Adrenal gland (tissue), 9 donors: ENCODE measurements at regions not wholly inside any gene's neighbourhood (a gene's known extent, or its start where the extent isn't known, plus 50 kb on each side); places are given as distances from the start of the nearest gene placed in this dataset.

Experiments
- DNase-seq, 7 donors: peaks; one replicate each; pipeline ENCODE4 v3.0.0-alpha.2; 2019 to 2020
- H3K27ac ChIP-seq, 5 donors: fragments of 200-600 bp; sonication (generic) in 4 of 5; 1 replicate in 3 of 5; 2 replicates in 2 of 5; pipeline versions ENCODE4 v1.5.1 to v1.8.0; 2016 to 2020; ENCODE audit warnings: mild to moderate bottlenecking in 1 of 5
- H3K27me3 ChIP-seq: fragments of 200-600 bp; 2 replicates; pipeline ENCODE4 v1.8.0; 2021
- H3K36me3 ChIP-seq, 2 donors: fragments of 200-600 bp; replicated peaks in 1 of 2; 1 replicate in 1 of 2; 2 replicates in 1 of 2; pipeline versions ENCODE4 v1.5.1 to v1.8.0; 2018 to 2022
- H3K4me1 ChIP-seq, 2 donors: fragments of 200-600 bp; replicated peaks in 1 of 2; 1 replicate in 1 of 2; 2 replicates in 1 of 2; pipeline versions ENCODE4 v1.5.1 to v1.8.0; 2018 to 2021
- H3K4me3 ChIP-seq, 4 donors: fragments of 200-600 bp; sonication (generic) in 3 of 4; one replicate each; pipeline ENCODE4 v1.5.1; 2016 to 2018
- H3K9me3 ChIP-seq, 3 donors: fragments of 200-600 bp; sonication (generic) in 1 of 3; replicated peaks in 1 of 3; 1 replicate in 2 of 3; 2 replicates in 1 of 3; pipeline versions ENCODE4 v1.5.1 to v1.8.0; 2016 to 2021
- POLR2A ChIP-seq, 2 donors: fragments of 450-650 bp; IDR thresholded peaks; one replicate each; pipeline ENCODE4 v1.6.1; 2017; ENCODE audit warnings: antibody characterized with exemption in 2 of 2, mild to moderate bottlenecking in 2 of 2, moderate library complexity in 1 of 2
- WGBS, 4 donors: extraction: QIAGEN DNeasy Blood & Tissue Kit in 2 of 4; methylation state at CpG; one replicate each; pipeline versions ENCODE4 v1.1.5 to v1.1.7; 2013 to 2017; 5-methylcytosine and 5-hydroxymethylcytosine counted together
- intact Hi-C, 2 donors: fragments of 100-400 bp; cut with DNase I; formaldehyde crosslinking; loops; one replicate each; pipeline versions ENCODE4 v1.14.1 to v1.15.0; 2022 to 2023
- TF ChIP-seq, protein P1 (sequence below), 6 experiments: fragments of 450-650 bp in 4 of 6; fragments of 200-600 bp in 2 of 6; sonication (generic) in 1 of 6; IDR thresholded peaks; 1 replicate in 5 of 6; 2 replicates in 1 of 6; pipeline versions ENCODE4 v1.5.1 to v1.8.0; 2016 to 2021; ENCODE audit warnings: antibody characterized with exemption in 6 of 6, mild to moderate bottlenecking in 2 of 6, moderate library complexity in 1 of 6
- donor health status: healthy with polysubstance abuse.
- donor health status: Bipolar disorder and iron deficiency.
- donor health status: DM: yes; HTN: yes; CAD: no.
- donor health status: DM: no; HTN: no; CAD: no.
- donor health status: DM: no; HTN: no; CAD: no.

DNA sequence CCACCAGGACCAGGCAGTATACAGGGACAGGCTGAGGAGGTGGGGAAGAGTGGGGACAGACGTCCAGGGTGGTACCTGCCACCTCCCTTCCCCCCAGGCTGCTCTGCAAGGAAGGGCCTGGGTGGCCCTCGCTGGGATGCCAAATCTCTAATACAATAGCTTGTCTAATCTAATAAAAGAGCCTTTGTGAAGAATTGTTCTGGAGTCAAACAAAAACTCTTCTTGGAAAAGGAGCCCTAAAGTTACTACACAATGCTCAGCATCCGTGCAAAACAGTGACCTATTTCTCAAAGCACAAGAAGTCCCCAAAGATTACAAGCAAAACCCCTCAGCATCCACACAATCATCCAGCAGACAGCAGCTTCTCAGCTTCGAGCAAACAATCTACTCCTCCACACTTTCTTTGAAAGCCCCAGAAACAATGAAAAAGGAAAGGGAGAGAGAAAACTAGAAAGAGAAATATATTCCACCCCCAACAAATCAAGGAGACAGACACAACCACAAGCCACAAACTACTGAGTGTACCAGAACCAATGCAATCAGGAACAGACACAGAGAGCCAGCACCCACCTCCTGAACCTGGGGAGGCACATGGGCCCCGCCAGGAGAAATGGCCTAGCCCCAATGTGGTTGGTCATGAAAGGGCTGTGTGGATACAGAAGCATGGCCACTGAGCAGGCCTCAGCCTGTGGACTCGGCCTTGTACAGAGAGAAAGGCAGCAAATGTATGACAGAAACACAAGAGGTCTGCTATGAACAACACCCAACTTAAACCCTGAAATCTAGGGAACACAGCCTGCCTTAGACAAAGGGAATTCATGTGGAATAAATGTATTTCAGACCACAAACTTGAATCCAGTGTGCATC is 177.1 kb upstream of the CHRNA7 start:
- Histone ChIP-seq H3K4me3 (no peak overlapping the region), H3K36me3 (no peaks in the 10 kb centered on the region), H3K27ac (no peak overlapping the region), H3K27me3 (no peaks in the 10 kb centered on the region), H3K9me3 (no peaks in the 10 kb centered on the region), H3K4me1 (no peaks in the 10 kb centered on the region)
- DNase-seq = no peak
- TF ChIP-seq, protein P1, sequence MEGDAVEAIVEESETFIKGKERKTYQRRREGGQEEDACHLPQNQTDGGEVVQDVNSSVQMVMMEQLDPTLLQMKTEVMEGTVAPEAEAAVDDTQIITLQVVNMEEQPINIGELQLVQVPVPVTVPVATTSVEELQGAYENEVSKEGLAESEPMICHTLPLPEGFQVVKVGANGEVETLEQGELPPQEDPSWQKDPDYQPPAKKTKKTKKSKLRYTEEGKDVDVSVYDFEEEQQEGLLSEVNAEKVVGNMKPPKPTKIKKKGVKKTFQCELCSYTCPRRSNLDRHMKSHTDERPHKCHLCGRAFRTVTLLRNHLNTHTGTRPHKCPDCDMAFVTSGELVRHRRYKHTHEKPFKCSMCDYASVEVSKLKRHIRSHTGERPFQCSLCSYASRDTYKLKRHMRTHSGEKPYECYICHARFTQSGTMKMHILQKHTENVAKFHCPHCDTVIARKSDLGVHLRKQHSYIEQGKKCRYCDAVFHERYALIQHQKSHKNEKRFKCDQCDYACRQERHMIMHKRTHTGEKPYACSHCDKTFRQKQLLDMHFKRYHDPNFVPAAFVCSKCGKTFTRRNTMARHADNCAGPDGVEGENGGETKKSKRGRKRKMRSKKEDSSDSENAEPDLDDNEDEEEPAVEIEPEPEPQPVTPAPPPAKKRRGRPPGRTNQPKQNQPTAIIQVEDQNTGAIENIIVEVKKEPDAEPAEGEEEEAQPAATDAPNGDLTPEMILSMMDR (IDR thresholded peaks at IDR 0.05) = no peak
- no peak for TF ChIP-seq POLR2A (IDR thresholded peaks at IDR 0.05)
- intact Hi-C loops = no loop called here
- 46 to 68% (median 57%) methylated on average over 6 of the region's 6 CpGs for WGBS, 4 donors

DNA sequence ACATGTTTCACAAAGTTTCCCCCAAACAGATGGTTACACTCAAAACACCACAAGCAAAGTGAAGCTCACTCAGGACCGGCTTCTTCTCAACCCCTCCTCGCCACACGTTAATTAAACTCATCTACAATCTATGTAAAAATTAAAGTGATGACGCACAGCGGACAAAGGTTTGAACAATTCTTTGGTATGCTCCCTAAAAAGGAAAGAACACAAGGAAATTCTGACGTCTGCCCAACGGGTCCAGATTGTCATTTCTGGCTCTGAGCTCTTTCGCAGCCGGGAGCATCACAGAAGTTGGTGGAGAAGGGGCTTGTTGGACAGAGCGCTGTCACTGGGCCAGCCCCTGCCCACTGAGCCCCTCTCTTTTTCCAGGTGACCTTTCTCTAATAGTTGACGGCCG is 173.7 kb upstream of the CHRNA7 start:
- H3K4me1 ChIP-seq = no peaks in the 10 kb centered on the region
- no peak overlapping the region for H3K27ac ChIP-seq
- H3K27me3 ChIP-seq = no peaks in the 10 kb centered on the region
- no peak for DNase-seq
- 89 to 96% (median 89%) methylated on average over 12 of the region's 12 CpGs for WGBS, 4 donors
- H3K4me3 ChIP-seq = no peak overlapping the region
- no peak for TF ChIP-seq POLR2A (IDR thresholded peaks at IDR 0.05)
- TF ChIP-seq, protein P1 (IDR thresholded peaks at IDR 0.05) = no peak
- intact Hi-C loops = no loop called here
- H3K9me3 ChIP-seq = no peaks in the 10 kb centered on the region
- H3K36me3 ChIP-seq = no peaks in the 10 kb centered on the region

DNA sequence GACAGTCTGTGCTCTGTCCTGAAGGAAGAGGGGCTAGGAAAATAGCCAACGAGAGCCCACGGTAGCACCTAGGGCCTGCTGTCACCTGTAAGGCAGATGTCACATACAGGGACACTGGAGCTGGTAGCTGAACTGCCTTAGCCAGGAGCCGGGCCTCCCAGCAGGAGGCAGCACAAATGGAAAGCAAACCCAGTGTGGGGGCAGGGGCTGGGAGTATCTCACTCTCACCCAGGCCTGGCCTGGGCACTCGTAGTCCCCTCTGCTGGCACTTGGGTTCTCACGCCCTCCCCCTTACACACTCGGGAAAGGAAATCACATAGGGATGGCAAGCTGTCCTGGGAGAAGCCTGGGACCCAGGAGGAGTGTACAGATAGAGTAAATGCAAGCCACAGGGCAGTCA is 173.1 kb upstream of the CHRNA7 start:
- Histone ChIP-seq H3K4me3 (no peak overlapping the region), H3K27me3 (no peaks in the 10 kb centered on the region), H3K27ac (no peak overlapping the region), H3K9me3 (no peaks in the 10 kb centered on the region), H3K4me1 (no peaks in the 10 kb centered on the region), H3K36me3 (no peaks in the 10 kb centered on the region)
- TF ChIP-seq, protein P1 (IDR thresholded peaks at IDR 0.05) = no peak
- no peak for TF ChIP-seq POLR2A (IDR thresholded peaks at IDR 0.05)
- intact Hi-C loops = no loop called here
- no peak for DNase-seq
- 45 to 54% (median 51%) methylated on average over 6 of the region's 6 CpGs for WGBS, 4 donors

DNA sequence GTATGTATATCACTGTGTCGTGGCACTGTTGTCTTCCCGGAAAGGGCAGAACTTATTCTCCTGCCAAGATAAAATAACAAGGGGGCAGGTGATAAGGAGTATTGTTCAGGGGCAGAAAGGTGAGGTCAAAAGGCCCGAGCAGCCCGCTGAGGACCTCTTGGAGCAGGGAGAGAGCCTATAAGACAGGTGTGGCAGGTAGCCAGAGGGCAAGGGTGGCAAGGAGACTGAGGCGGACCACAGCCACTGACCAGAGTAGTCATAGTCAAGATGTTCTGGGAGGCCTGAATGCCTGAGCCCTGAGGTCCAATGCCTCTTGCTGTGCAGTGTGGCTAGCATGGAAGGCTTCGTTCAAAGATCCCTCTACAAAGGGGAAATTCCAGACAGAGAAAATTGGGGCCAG is 172.3 kb upstream of the CHRNA7 start:
- H3K27ac ChIP-seq = no peak overlapping the region
- 74 to 91% (median 80%) methylated on average over 6 of the region's 6 CpGs for WGBS, 4 donors
- TF ChIP-seq POLR2A (IDR thresholded peaks at IDR 0.05) = no peak
- TF ChIP-seq, protein P1 (IDR thresholded peaks at IDR 0.05) = no peak
- H3K4me3 ChIP-seq = no peak overlapping the region
- H3K36me3 ChIP-seq = no peaks in the 10 kb centered on the region
- no peak for DNase-seq
- no peaks in the 10 kb centered on the region for H3K4me1 ChIP-seq
- no peaks in the 10 kb centered on the region for H3K27me3 ChIP-seq
- intact Hi-C loops = no loop called here
- H3K9me3 ChIP-seq = no peaks in the 10 kb centered on the region
